SK-N-MC (cell line): ENCODE measurements at regions not wholly inside any gene's neighbourhood (a gene's known extent, or its start where the extent isn't known, plus 50 kb on each side); places are given as distances from the start of the nearest gene placed in this dataset.
"Not testable (repeated sequence)": the region's sequence is repeated elsewhere in the genome, so short reads cannot be mapped to it uniquely, and the experiment has no call there.

Experiments used
- DNase-seq: peaks from one replicate; pipeline ENCODE4 v3.0.0-alpha.2; 2011; ENCODE audit warnings: low read depth, low spot score
- H3K27ac ChIP-seq: fragments of 200-600 bp; sonication (generic); 2 replicates; pipeline ENCODE4 v1.5.1; 2016; ENCODE audit warnings: mixed run types
- H3K36me3 ChIP-seq: fragments of 200-600 bp; sonication (generic); 2 replicates; pipeline ENCODE4 v1.6.1; 2017; ENCODE audit warnings: antibody characterized with exemption, low read length, mixed read lengths; ENCODE audit not compliant: insufficient read depth
- H3K4me3 ChIP-seq: fragments of 200-600 bp; sonication (generic); 2 replicates; pipeline ENCODE4 v1.5.1; 2016
- H3K9ac ChIP-seq: fragments of 200-600 bp; sonication (generic); 2 replicates; pipeline ENCODE4 v1.8.0; 2017; ENCODE audit warnings: mixed run types, mixed read lengths; ENCODE audit not compliant: insufficient read length
- H3K9me3 ChIP-seq: fragments of 200-600 bp; sonication (generic); 2 replicates; pipeline ENCODE4 v1.6.1; 2017; ENCODE audit warnings: low read depth, mild to moderate bottlenecking, antibody characterized with exemption, low read length, moderate library complexity, mixed read lengths
- EZH2 ChIP-seq: fragments of 200-600 bp; sonication (generic); IDR thresholded peaks from one replicate; pipeline ENCODE4 v1.6.1; 2017; ENCODE audit warnings: antibody characterized with exemption
- FOXP2 ChIP-seq: optimal IDR thresholded peaks from 2 replicates; pipeline ENCODE3; 2011; ENCODE audit warnings: mild to moderate bottlenecking, moderate library complexity; ENCODE audit not compliant: insufficient read depth; ENCODE audit errors: extremely low read length, control extremely low read depth
- POLR2AphosphoS5 ChIP-seq: IDR thresholded peaks from 2 replicates; pipeline ENCODE4 v1.6.1; 2012; ENCODE audit warnings: mild to moderate bottlenecking, low read depth, low read length, borderline replicate concordance

DNA sequence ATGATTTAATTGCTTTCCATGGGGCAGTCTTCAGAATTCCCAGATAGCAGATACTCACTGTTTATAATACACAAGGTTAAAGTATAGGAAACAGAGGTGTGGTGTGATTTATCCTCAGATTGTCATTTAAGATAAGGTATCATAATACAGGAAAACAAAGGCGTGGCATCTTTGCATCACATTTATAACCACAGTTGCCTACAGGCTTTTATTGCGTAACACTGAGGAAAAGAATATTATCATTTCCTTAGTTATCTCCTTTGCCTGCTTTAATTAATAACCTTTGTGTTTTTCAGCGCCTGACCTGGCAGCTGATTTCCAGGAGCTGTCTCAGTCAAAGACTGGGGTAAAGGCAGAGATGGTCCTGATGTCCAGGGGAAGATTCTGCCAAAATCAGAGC is 68.8 kb downstream of the SSX7 start:
- no peak for DNase-seq
- H3K36me3 ChIP-seq: no peaks in the 10 kb centered on the region
- no peaks in the 10 kb centered on the region for H3K9me3 ChIP-seq

DNA sequence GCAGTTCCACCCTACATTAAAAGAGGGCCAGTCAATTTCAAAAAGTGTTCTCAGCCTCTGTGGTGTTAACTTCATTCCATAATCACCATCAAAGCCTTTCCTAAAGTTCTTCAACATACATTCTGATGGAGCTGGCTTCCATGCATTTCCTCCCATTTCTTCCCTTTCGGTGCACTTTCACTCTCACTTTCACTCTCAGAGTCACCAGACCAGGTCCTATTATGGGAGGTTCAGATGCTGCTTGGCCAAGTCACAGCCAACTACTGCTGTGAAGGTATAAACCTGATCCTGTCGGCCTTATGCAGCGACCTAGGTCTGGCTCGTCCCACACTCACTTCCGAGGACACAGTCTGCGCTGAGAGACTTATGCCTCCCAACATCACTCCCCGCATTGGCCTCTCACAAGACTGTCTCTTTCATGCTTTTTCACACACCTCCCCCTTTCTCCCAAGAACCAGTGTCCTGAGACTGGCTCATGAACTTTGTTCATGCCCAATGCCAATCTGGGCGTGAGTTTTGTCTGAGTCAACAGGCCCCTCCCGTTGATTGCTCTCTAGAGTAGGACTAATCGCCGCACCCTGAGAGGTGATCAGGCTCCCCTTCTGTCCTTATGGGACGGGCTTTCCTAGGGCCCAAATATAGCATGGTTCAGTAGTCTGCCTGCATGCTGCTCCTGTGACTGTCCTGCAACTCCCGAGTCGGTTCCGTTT is 60.8 kb upstream of the XAGE1B start:
- TF ChIP-seq POLR2AphosphoS5: no peak
- no peak for TF ChIP-seq EZH2
- no peak for TF ChIP-seq FOXP2
- no peak for DNase-seq
- Histone ChIP-seq H3K9me3 (no peaks in the 10 kb centered on the region), H3K27ac (no peak overlapping the region), H3K4me3 (no peak overlapping the region), H3K9ac (no peak overlapping the region), H3K36me3 (no peaks in the 10 kb centered on the region)

More for the DNA sequence above, 68.8 kb downstream of the SSX7 start:
- Histone ChIP-seq H3K9ac (no peak overlapping the region), H3K27ac (no peak overlapping the region), H3K4me3 (no peak overlapping the region)
- no peak for TF ChIP-seq EZH2
- TF ChIP-seq FOXP2: no peak
- TF ChIP-seq POLR2AphosphoS5: no peak

DNA sequence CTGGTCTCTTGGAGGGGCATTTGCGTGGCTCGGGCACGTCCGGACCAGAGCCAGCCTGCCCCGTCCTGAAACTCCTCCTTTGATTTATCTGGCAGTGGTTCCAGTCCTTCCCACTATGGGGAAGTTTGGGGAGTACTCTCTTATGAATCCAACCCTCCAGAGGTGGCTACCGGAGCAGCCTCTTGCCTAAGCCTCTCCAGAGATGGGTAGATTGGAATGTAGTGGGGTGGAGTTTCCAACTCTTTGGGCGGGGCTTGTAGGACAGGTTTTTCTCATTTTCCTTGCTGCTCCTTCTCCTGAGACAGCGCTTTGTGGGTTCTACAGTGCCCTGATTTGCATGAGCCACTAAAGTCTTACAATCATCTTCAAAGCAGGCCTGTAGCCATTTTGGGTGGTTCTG is 60.1 kb upstream of the XAGE1B start:
- H3K9ac ChIP-seq: no peak overlapping the region
- H3K27ac ChIP-seq: peak overlapping the region; percentile 26; the same call in 1 of the 2 replicates
- no peaks in the 10 kb centered on the region for H3K9me3 ChIP-seq
- DNase-seq: no peak
- TF ChIP-seq FOXP2 (no peak), POLR2AphosphoS5 (no peak), EZH2 (no peak)
- H3K36me3 ChIP-seq: no peaks in the 10 kb centered on the region
- no peak overlapping the region for H3K4me3 ChIP-seq

DNA sequence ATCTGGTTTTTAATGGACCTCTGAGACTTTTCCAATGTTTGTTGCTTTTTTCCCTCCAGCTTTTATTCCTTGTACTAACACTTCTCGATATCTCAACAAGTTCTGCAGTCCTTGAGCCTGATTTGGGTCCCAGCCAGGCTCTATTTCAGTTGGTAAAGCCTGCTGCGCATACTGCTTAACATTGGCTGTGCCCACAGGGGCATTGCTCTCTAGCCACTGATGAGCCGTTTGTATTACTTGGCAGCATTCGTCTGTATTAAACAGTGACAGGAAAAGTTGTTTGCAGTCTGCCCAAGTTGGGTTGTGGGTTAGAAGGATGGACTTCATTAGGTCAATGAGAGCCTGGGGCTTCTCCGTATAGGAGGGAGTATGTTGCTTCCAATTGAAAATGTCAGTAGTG is 59.6 kb upstream of the XAGE1B start:
- Histone ChIP-seq H3K9me3 (no peaks in the 10 kb centered on the region), H3K4me3 (no peak overlapping the region), H3K36me3 (no peaks in the 10 kb centered on the region), H3K27ac (peak overlapping the region; percentile 26; the same call in 1 of the 2 replicates), H3K9ac (no peak overlapping the region)
- TF ChIP-seq FOXP2 (no peak), EZH2 (no peak), POLR2AphosphoS5 (no peak)
- DNase-seq: no peak

DNA sequence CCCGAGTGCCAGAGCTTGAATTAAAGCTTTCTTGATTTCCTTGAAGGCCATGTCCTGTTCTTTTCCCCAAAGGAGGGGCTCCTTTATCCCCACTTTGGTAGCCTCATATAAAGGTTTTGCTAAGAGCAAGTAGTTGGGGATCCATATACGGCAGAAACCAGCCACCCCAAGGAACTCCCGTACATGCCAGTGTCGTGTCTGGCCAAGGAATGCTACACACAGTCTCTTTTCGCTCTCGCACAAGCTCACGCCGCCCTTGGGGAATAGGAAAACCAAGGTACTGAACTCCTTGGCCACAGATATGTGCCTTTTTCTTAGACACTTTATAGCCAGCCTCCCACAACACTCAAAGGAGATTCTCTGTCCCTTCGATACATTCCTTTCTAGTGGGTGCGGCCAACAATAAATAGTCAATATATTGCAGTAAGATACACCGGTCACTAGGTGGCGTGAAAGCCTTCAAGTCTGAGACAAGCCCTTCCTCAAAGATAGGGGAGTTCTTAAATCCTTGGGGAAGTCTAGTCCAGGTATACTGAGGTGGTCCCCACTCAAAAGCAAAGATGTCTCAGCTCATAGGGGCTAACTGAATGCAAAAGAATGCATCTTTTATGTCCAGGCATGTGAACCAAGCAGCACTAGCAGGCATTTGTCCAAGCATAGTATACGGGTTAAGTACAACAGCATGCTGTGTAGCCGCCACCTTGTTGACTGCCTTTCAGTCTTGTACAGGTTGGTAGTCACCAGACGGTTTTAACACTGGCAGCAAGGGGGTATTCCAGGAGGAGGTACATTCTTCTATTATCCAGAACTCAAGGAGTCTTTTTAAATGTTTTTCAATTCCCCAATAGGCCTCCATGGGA is 57.8 kb upstream of the XAGE1B start:
- peak; percentile 58 for DNase-seq
- no peak overlapping the region for H3K9ac ChIP-seq
- no peak overlapping the region for H3K27ac ChIP-seq
- no peaks in the 10 kb centered on the region for H3K36me3 ChIP-seq
- TF ChIP-seq FOXP2: no peak
- H3K9me3 ChIP-seq: no peaks in the 10 kb centered on the region
- no peak overlapping the region for H3K4me3 ChIP-seq

DNA sequence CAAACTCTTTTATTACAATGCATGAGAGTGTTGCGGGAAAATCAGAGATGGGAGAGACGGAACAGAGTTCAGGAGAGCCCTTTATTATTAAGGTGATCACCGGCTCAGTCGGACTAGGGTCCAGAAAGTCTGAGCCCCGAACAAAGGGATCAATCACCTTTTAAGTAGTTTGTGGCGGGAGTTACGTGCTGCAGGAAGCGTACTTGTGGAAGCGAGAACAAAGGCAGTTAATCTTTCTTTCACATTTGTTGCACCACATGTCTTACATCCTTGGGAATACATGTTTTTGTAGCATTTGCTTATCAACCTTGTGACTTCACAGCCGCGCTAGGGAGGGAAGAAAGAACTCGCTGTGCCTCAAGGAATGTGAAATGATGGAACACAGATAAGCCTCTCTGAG is 51.3 kb upstream of the XAGE1B start:
- H3K9me3 ChIP-seq, H3K27ac ChIP-seq, DNase-seq, H3K36me3 ChIP-seq, H3K4me3 ChIP-seq, H3K9ac ChIP-seq: not testable (repeated sequence)
